ENCODE measurements at regions not wholly inside any gene's neighbourhood (a gene's known extent, or its start where the extent isn't known, plus 50 kb on each side); places are given as distances from the start of the nearest gene placed in this dataset.

- TF ChIP-seq CTCF (IDR thresholded peaks at IDR 0.05): no peak
- ChIA-PET POLR2A (no interaction called here), CTCF (no interaction called here)
- ATAC-seq (ENCODE audit: low read depth) (no peak), DNase-seq (no peak)
- H3K4me3 Mint-ChIP-seq: no peak overlapping the region
- intact Hi-C loops (cut with micrococcal nuclease): no loop called here
- H3K36me3 Mint-ChIP-seq (ENCODE audit: low read depth): no peaks in the 10 kb centered on the region
- no peaks in the 10 kb centered on the region for H3K4me1 Mint-ChIP-seq
- H3K9me3 Mint-ChIP-seq: no peaks in the 10 kb centered on the region
- H3K27ac Mint-ChIP-seq: no peak overlapping the region
- H3K27me3 Mint-ChIP-seq: no peaks in the 10 kb centered on the region
These were observed 1081.8 kb downstream of the EPHA7 start for GRCh38 chr6:92337571-92337970.

- H3K36me3 Mint-ChIP-seq (ENCODE audit: low read depth): no peaks in the 10 kb centered on the region
- H3K27ac Mint-ChIP-seq: no peak overlapping the region
- H3K27me3 Mint-ChIP-seq: no peaks in the 10 kb centered on the region
- ChIA-PET POLR2A (no interaction called here), CTCF (no interaction called here)
- no peak for TF ChIP-seq CTCF (IDR thresholded peaks at IDR 0.05)
- no peaks in the 10 kb centered on the region for H3K4me1 Mint-ChIP-seq
- ATAC-seq (ENCODE audit: low read depth): no peak
- peaks cover 3% of the 10 kb centered on the region for H3K9me3 Mint-ChIP-seq
- intact Hi-C loops (cut with micrococcal nuclease): no loop called here
- DNase-seq: no peak
- H3K4me3 Mint-ChIP-seq: no peak overlapping the region
These were observed 1090.0 kb downstream of the EPHA7 start for GRCh38 chr6:92329208-92329847.

GRCh38 chr6:92315312-92315711, 1104.0 kb downstream of the EPHA7 start:
- no peak overlapping the region for H3K27ac Mint-ChIP-seq

GRCh38 chr6:92297101-92297500, 1122.3 kb downstream of the EPHA7 start:
- Mint-ChIP-seq H3K9me3 (peaks cover 1% of the 10 kb centered on the region), H3K36me3 (ENCODE audit: low read depth) (no peaks in the 10 kb centered on the region), H3K4me1 (no peaks in the 10 kb centered on the region), H3K27ac (no peak overlapping the region), H3K4me3 (no peak overlapping the region), H3K27me3 (no peaks in the 10 kb centered on the region)
- no peak for ATAC-seq (ENCODE audit: low read depth)
- intact Hi-C loops (cut with micrococcal nuclease): no loop called here
- ChIA-PET POLR2A (no interaction called here), CTCF (no interaction called here)
- no peak for DNase-seq
- no peak for TF ChIP-seq CTCF (IDR thresholded peaks at IDR 0.05)

More at GRCh38 chr6:92315312-92315711, 1104.0 kb downstream of the EPHA7 start:
- no peaks in the 10 kb centered on the region for H3K4me1 Mint-ChIP-seq
- POLR2A ChIA-PET: no interaction called here
- DNase-seq (no peak), ATAC-seq (ENCODE audit: low read depth) (no peak)
- TF ChIP-seq CTCF (IDR thresholded peaks at IDR 0.05): no peak
- no peaks in the 10 kb centered on the region for H3K36me3 Mint-ChIP-seq (ENCODE audit: low read depth)
- no peaks in the 10 kb centered on the region for H3K27me3 Mint-ChIP-seq
- H3K4me3 Mint-ChIP-seq: no peak overlapping the region
- peaks cover 5% of the 10 kb centered on the region for H3K9me3 Mint-ChIP-seq
- CTCF ChIA-PET: no interaction called here
- intact Hi-C loops (cut with micrococcal nuclease): no loop called here

- H3K4me1 Mint-ChIP-seq: no peaks in the 10 kb centered on the region
- H3K36me3 Mint-ChIP-seq (ENCODE audit: low read depth): no peaks in the 10 kb centered on the region
- no peaks in the 10 kb centered on the region for H3K9me3 Mint-ChIP-seq
- H3K27ac Mint-ChIP-seq: no peak overlapping the region
- no peak for DNase-seq
- no peaks in the 10 kb centered on the region for H3K27me3 Mint-ChIP-seq
- no peak for TF ChIP-seq CTCF (IDR thresholded peaks at IDR 0.05)
- ChIA-PET POLR2A (no interaction called here), CTCF (no interaction called here)
- ATAC-seq (ENCODE audit: low read depth): no peak
- H3K4me3 Mint-ChIP-seq: no peak overlapping the region
- intact Hi-C loops (cut with micrococcal nuclease): no loop called here
These were observed 1127.3 kb downstream of the EPHA7 start for GRCh38 chr6:92292067-92292466.

Data from activated B cell treated with CpG ODN at 0.5 μM for 24 hours (primary cell).